C4-2B (cell line): ENCODE measurements at regions not wholly inside any gene's neighbourhood (a gene's known extent, or its start where the extent isn't known, plus 50 kb on each side); places are given as distances from the start of the nearest gene placed in this dataset.

Experiments
- CTCF ChIP-seq: fragments of 450-650 bp; conservative IDR thresholded peaks from 2 replicates; pipeline ENCODE4 v1.5.1; 2017; ENCODE audit warnings: mild to moderate bottlenecking
- ZFX ChIP-seq: fragments of 450-650 bp; IDR thresholded peaks from 2 replicates; pipeline ENCODE4 v1.6.1; 2017

- TF ChIP-seq CTCF (no peak), ZFX (no peak)
Measured at GRCh38 chr17:22570144-22570845, 878.0 kb downstream of the KCNJ18 start.
